H1 (cell line): ENCODE measurements at regions not wholly inside any gene's neighbourhood (a gene's known extent, or its start where the extent isn't known, plus 50 kb on each side); places are given as distances from the start of the nearest gene placed in this dataset.

Source experiments
- CTCF ChIA-PET: fragments of 300-600 bp; sonication (Branson Sonifier 250); formaldehyde crosslinking; loops from one replicate; lab custom pipeline; 2021; ENCODE audit not compliant: partially characterized antibody; lab: Charles Lee
- POLR2A ChIA-PET: fragments of 300-600 bp; sonication (Branson Sonifier 250); formaldehyde crosslinking; loops from one replicate; lab custom pipeline; 2021; ENCODE audit warnings: inconsistent platforms; ENCODE audit not compliant: partially characterized antibody; lab: Charles Lee
- DNase-seq, 2 experiments: peaks; one replicate each; pipeline versions ENCODE4 v3.0.0 to v3.0.0-alpha.2; 2010 to 2022; ENCODE audit warnings: low spot score in 2 of 2, low read depth in 1 of 2, mixed read lengths in 1 of 2
- FAIRE-seq: peaks from 2 replicates; lab custom pipeline; 2011; peaks lifted over from hg19 to GRCh38; lab: Jason Lieb, UNC
- H2AFZ ChIP-seq: 2 replicates; pipeline ENCODE4 v1.8.1; 2012; ENCODE audit warnings: low read length, inconsistent platforms
- H2AK5ac ChIP-seq: 2 replicates; pipeline ENCODE4 v1.6.1; 2013; ENCODE audit warnings: low read depth, low read length
- H2BK120ac ChIP-seq: replicated peaks from 2 replicates; pipeline ENCODE3; 2013; ENCODE audit warnings: low read depth, low read length, inconsistent platforms
- H2BK12ac ChIP-seq: 2 replicates; pipeline ENCODE4 v1.6.1; 2013; ENCODE audit warnings: low read depth, low read length
- H2BK15ac ChIP-seq: 2 replicates; pipeline ENCODE4 v1.6.1; 2013; ENCODE audit warnings: low read length
- H2BK20ac ChIP-seq: 2 replicates; pipeline ENCODE4 v1.6.1; 2013; ENCODE audit warnings: low read length
- H2BK5ac ChIP-seq: 2 replicates; pipeline ENCODE4 v1.6.1; 2013; ENCODE audit warnings: low read depth, low read length
- H3K14ac ChIP-seq: 2 replicates; pipeline ENCODE4 v1.6.1; 2013; ENCODE audit warnings: inconsistent platforms; ENCODE audit not compliant: insufficient read length
- H3K18ac ChIP-seq: 2 replicates; pipeline ENCODE4 v1.6.1; 2013; ENCODE audit warnings: low read length; ENCODE audit errors: extremely low read depth
- H3K23ac ChIP-seq: 2 replicates; pipeline ENCODE4 v1.6.1; 2013; ENCODE audit warnings: inconsistent platforms; ENCODE audit not compliant: insufficient read length
- H3K23me2 ChIP-seq: 2 replicates; pipeline ENCODE4 v1.6.1; 2013; ENCODE audit warnings: low read depth, low read length
- H3K27ac ChIP-seq: 2 replicates; pipeline ENCODE4 v1.6.1; 2011; ENCODE audit warnings: low read depth, low read length, inconsistent platforms
- H3K27me3 ChIP-seq, 4 experiments: replicated peaks in 1 of 4; 1 replicate in 1 of 4; 2 replicates in 3 of 4; pipeline versions ENCODE4 v1.6.1 to v1.8.1; 2011 to 2013; ENCODE audit warnings: low read length in 3 of 4, mild to moderate bottlenecking in 3 of 4, inconsistent platforms in 2 of 4, mixed read lengths in 2 of 4, moderate library complexity in 1 of 4; ENCODE audit not compliant: control insufficient read depth in 3 of 4, insufficient read depth in 3 of 4; ENCODE audit errors: extremely low read depth in 1 of 4
- H3K36me3 ChIP-seq, 4 experiments: 2 replicates each; pipeline versions ENCODE4 v1.6.1 to v1.8.1; 2011 to 2013; ENCODE audit warnings: mild to moderate bottlenecking in 4 of 4, low read length in 3 of 4, moderate library complexity in 2 of 4, control low read depth in 1 of 4, inconsistent platforms in 1 of 4; ENCODE audit not compliant: insufficient read depth in 4 of 4, control insufficient read depth in 2 of 4
- H3K4ac ChIP-seq: replicated peaks from 2 replicates; pipeline ENCODE3; 2013; ENCODE audit warnings: low read length, low read depth, mixed read lengths, inconsistent platforms; ENCODE audit not compliant: insufficient read length
- H3K4me1 ChIP-seq, 4 experiments: replicated peaks in 1 of 4; 1 replicate in 1 of 4; 2 replicates in 3 of 4; pipeline versions ENCODE4 v1.6.1 to v1.8.1; 2011 to 2013; ENCODE audit warnings: low read length in 3 of 4, inconsistent platforms in 2 of 4, mixed read lengths in 1 of 4; ENCODE audit not compliant: insufficient read depth in 4 of 4, control insufficient read depth in 3 of 4
- H3K4me2 ChIP-seq, 2 experiments: 2 replicates each; pipeline versions ENCODE4 v1.6.1 to v1.8.1; 2011 to 2013; ENCODE audit warnings: low read depth in 2 of 2, low read length in 2 of 2, control low read depth in 1 of 2, inconsistent platforms in 1 of 2, mild to moderate bottlenecking in 1 of 2; ENCODE audit not compliant: insufficient read depth in 1 of 2
- H3K4me3 ChIP-seq, 4 experiments: fragments of 200-600, 300-600 bp in 1 of 4; sonication (generic), shearing (Covaris generic), sonication (Bioruptor Twin) in 1 of 4; 2 replicates each; pipeline versions ENCODE4 v1.5.1 to v1.8.1; 2011 to 2016; ENCODE audit warnings: low read length in 4 of 4, low read depth in 3 of 4, control low read depth in 2 of 4, inconsistent platforms in 2 of 4, mild to moderate bottlenecking in 2 of 4, mixed read lengths in 1 of 4, moderate library complexity in 1 of 4; ENCODE audit not compliant: insufficient read depth in 2 of 4; ENCODE audit errors: extremely low read depth in 1 of 4
- H3K56ac ChIP-seq: replicated peaks from 2 replicates; pipeline ENCODE3; 2013; ENCODE audit warnings: low read depth, mild to moderate bottlenecking, mixed read lengths, low read length, inconsistent platforms; ENCODE audit not compliant: insufficient read length
- H3K79me1 ChIP-seq: 2 replicates; pipeline ENCODE4 v1.6.1; 2013; ENCODE audit warnings: low read depth, low read length, control low read depth
- H3K79me2 ChIP-seq, 2 experiments: 2 replicates each; pipeline versions ENCODE4 v1.6.1 to v1.8.1; 2012 to 2013; ENCODE audit warnings: low read length in 2 of 2, mild to moderate bottlenecking in 2 of 2, inconsistent platforms in 1 of 2; ENCODE audit not compliant: insufficient read depth in 2 of 2, control insufficient read depth in 1 of 2
- H3K9ac ChIP-seq, 4 experiments: replicated peaks in 1 of 4; 1 replicate in 1 of 4; 2 replicates in 3 of 4; pipeline versions ENCODE4 v1.6.1 to v1.8.1; 2011 to 2013; ENCODE audit warnings: low read depth in 3 of 4, low read length in 3 of 4, control low read depth in 2 of 4, mild to moderate bottlenecking in 2 of 4, moderate library complexity in 2 of 4, inconsistent platforms in 1 of 4; ENCODE audit errors: extremely low read depth in 1 of 4
- H3K9me3 ChIP-seq, 2 experiments: 2 replicates each; pipeline versions ENCODE4 v1.6.1 to v1.8.1; 2012 to 2013; ENCODE audit warnings: mild to moderate bottlenecking in 2 of 2, moderate library complexity in 2 of 2, control low read depth in 1 of 2, inconsistent platforms in 1 of 2, low read depth in 1 of 2, low read length in 1 of 2, mixed read lengths in 1 of 2; ENCODE audit not compliant: insufficient read depth in 2 of 2
- H4K20me1 ChIP-seq, 2 experiments: replicated peaks in 1 of 2; 2 replicates each; pipeline versions ENCODE3 to v1.8.1; 2011 to 2013; ENCODE audit warnings: inconsistent platforms in 2 of 2, low read length in 2 of 2, mild to moderate bottlenecking in 1 of 2; ENCODE audit not compliant: insufficient read depth in 2 of 2, control insufficient read depth in 1 of 2
- H4K5ac ChIP-seq: 2 replicates; pipeline ENCODE4 v1.6.1; 2013; ENCODE audit warnings: low read length, low read depth, mixed read lengths, inconsistent platforms; ENCODE audit not compliant: insufficient read length
- H4K8ac ChIP-seq: 2 replicates; pipeline ENCODE4 v1.8.0; 2013; ENCODE audit warnings: mild to moderate bottlenecking, moderate library complexity, low read length, inconsistent platforms; ENCODE audit not compliant: insufficient read depth; ENCODE audit errors: extremely low read depth
- H4K91ac ChIP-seq: replicated peaks from 2 replicates; pipeline ENCODE3; 2013; ENCODE audit warnings: low read length, mixed read lengths, inconsistent platforms; ENCODE audit not compliant: insufficient read length
- BACH1 ChIP-seq: IDR thresholded peaks from 2 replicates; pipeline ENCODE4 v1.6.1; 2012; ENCODE audit warnings: low read length, improper control_type of control experiment
- BCL11A ChIP-seq, 2 experiments: IDR thresholded peaks; one replicate each; pipeline ENCODE4 v1.6.1; 2011; ENCODE audit warnings: low read depth in 2 of 2, low read length in 2 of 2, mild to moderate bottlenecking in 2 of 2
- CBX8 ChIP-seq: fragments of 300-800, 300-1000 bp; sonication (generic); IDR thresholded peaks from 2 replicates; pipeline ENCODE4 v1.7.1; 2016; ENCODE audit warnings: low read depth, low read length, borderline replicate concordance
- HDAC6 ChIP-seq: IDR thresholded peaks from one replicate; pipeline ENCODE4 v1.7.1; 2012; ENCODE audit warnings: low read depth, mild to moderate bottlenecking, inconsistent platforms, low read length, moderate library complexity
- JUND ChIP-seq: IDR thresholded peaks from 2 replicates; pipeline ENCODE4 v1.6.1; 2011; ENCODE audit warnings: mild to moderate bottlenecking, improper control_type of control experiment, low read length
- KDM1A ChIP-seq: fragments of 200-600, 300-600 bp; sonication (generic); IDR thresholded peaks from 2 replicates; pipeline ENCODE4 v1.7.1; 2016; ENCODE audit warnings: mild to moderate bottlenecking, low read length, borderline replicate concordance
- POU5F1 ChIP-seq: IDR thresholded peaks from 2 replicates; pipeline ENCODE4 v1.6.1; 2011; ENCODE audit warnings: low read depth, mild to moderate bottlenecking, low read length, moderate library complexity
- RXRA ChIP-seq: IDR thresholded peaks from 2 replicates; pipeline ENCODE4 v1.6.1; 2011; ENCODE audit warnings: low read depth, mild to moderate bottlenecking, low read length, moderate library complexity; ENCODE audit not compliant: insufficient read depth
- SRF ChIP-seq: IDR thresholded peaks from 2 replicates; pipeline ENCODE4 v1.6.1; 2011; ENCODE audit warnings: mild to moderate bottlenecking, low read depth, low read length, moderate library complexity
- TAF1 ChIP-seq: IDR thresholded peaks from 2 replicates; pipeline ENCODE4 v1.6.1; 2011; ENCODE audit warnings: mild to moderate bottlenecking, low read depth, low read length
- WGBS, 2 experiments: shearing (Covaris generic) in 1 of 2; methylation state at CpG; one replicate each; pipeline versions ENCODE4 v1.1.6 to v1.1.7; 2013 to 2015; ENCODE audit warnings: low lambda C conversion rate in 2 of 2, mixed read lengths in 2 of 2, inconsistent platforms in 1 of 2, low coverage in 1 of 2, missing lambda C conversion rate in 1 of 2; ENCODE audit not compliant: insufficient replicate concordance in 2 of 2, insufficient coverage in 1 of 2, insufficient read length in 1 of 2; ENCODE audit errors: extremely low coverage in 1 of 2, missing lambda C conversion rate in 1 of 2; 5-methylcytosine and 5-hydroxymethylcytosine counted together
- TF ChIP-seq, protein P1 (sequence below): IDR thresholded peaks from 2 replicates; pipeline ENCODE4 v1.6.1; 2012; ENCODE audit warnings: low read length, inconsistent platforms
- TF ChIP-seq, protein P2 (sequence below): IDR thresholded peaks from 2 replicates; pipeline ENCODE4 v1.6.1; 2011; ENCODE audit warnings: low read depth, mild to moderate bottlenecking, low read length; ENCODE audit not compliant: insufficient read depth

DNA sequence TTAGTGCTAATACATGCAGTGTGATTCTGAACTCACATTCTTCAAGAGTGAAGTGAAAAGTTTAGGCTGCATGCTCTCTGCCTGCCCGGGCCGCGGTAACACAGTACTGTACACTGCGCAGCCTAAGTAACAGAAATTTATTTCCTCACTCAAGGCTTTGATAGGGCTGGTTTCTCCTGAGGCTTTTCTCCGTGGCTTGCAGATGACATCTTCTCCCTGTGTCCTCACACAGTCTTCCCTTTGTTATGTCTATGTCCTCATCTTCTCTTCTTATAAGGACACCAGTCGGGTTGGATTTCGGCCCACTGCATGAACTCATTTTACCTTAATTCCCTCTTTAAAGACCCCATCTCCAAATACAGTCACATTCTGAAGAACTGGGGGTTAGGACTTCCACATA, 51.1 kb upstream of the TMEM170B start:
- Histone ChIP-seq H3K4me3 (no peak overlapping the region), H4K91ac (no peak overlapping the region), H3K14ac (no peak overlapping the region), H3K27me3 (no peaks in the 10 kb centered on the region), H4K5ac (no peak overlapping the region), H2AFZ (no peak overlapping the region), H2BK15ac (no peak overlapping the region), H3K18ac (no peak overlapping the region), H2BK12ac (no peak overlapping the region), H4K20me1 (peaks cover 0 to 6% of the 10 kb centered on the region in 2 experiments), H3K4ac (no peak overlapping the region), H3K23me2 (peaks cover 6% of the 10 kb centered on the region; the same call in 1 of the 2 replicates), H2BK120ac (no peak overlapping the region), H3K9me3 (no peaks in the 10 kb centered on the region), H3K56ac (no peak overlapping the region), H3K27ac (no peak overlapping the region), H3K79me2 (no peaks in the 10 kb centered on the region; a peak in 1 of 4 replicates), H3K36me3 (peaks cover 0 to 2% (median 0%) of the 10 kb centered on the region in 4 experiments; a peak in 1 of 8 replicates), H3K9ac (no peak overlapping the region), H3K23ac (no peak overlapping the region), H4K8ac (no peak overlapping the region), H3K79me1 (no peaks in the 10 kb centered on the region), H2AK5ac (no peak overlapping the region), H3K4me2 (no peak overlapping the region), H2BK20ac (no peak overlapping the region), H2BK5ac (no peak overlapping the region), H3K4me1 (peaks cover 0 to 3% (median 0%) of the 10 kb centered on the region in 4 experiments; a peak in 1 of 7 replicates)
- no peak for DNase-seq
- no peak for FAIRE-seq
- TF ChIP-seq, protein P1, sequence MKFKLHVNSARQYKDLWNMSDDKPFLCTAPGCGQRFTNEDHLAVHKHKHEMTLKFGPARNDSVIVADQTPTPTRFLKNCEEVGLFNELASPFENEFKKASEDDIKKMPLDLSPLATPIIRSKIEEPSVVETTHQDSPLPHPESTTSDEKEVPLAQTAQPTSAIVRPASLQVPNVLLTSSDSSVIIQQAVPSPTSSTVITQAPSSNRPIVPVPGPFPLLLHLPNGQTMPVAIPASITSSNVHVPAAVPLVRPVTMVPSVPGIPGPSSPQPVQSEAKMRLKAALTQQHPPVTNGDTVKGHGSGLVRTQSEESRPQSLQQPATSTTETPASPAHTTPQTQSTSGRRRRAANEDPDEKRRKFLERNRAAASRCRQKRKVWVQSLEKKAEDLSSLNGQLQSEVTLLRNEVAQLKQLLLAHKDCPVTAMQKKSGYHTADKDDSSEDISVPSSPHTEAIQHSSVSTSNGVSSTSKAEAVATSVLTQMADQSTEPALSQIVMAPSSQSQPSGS: no peak
- TF ChIP-seq, protein P2, sequence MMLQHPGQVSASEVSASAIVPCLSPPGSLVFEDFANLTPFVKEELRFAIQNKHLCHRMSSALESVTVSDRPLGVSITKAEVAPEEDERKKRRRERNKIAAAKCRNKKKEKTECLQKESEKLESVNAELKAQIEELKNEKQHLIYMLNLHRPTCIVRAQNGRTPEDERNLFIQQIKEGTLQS: no peak
- no peak for TF ChIP-seq CBX8
- no peak for TF ChIP-seq KDM1A
- TF ChIP-seq HDAC6: no peak
- no peak for TF ChIP-seq JUND
- no peak for TF ChIP-seq TAF1
- no peak for TF ChIP-seq SRF
- no peak for TF ChIP-seq RXRA
- no peak for TF ChIP-seq BCL11A (IDR thresholded peaks at IDR 0.05; ENCODE audit: low read depth in 2 of 2, low read length in 2 of 2)
- TF ChIP-seq POU5F1: no peak
- TF ChIP-seq BACH1: no peak
- CTCF ChIA-PET: interaction anchor here (0.6 to 1.1 kb wide), 2 partner anchors 342 to 444 kb away, joined by 3 read pairs; no protein-coding TSS in a partner anchor
- 90% methylated on average over 7 of the region's 7 CpGs; no CpG with 5 or more reads in 1 of the 2 experiments for WGBS, 2 experiments
- POLR2A ChIA-PET: no interaction called here
